ENCODE measurements at regions not wholly inside any gene's neighbourhood (a gene's known extent, or its start where the extent isn't known, plus 50 kb on each side); places are given as distances from the start of the nearest gene placed in this dataset.
"Not testable (repeated sequence)": the region's sequence is repeated elsewhere in the genome, so short reads cannot be mapped to it uniquely, and the experiment has no call there.

DNA sequence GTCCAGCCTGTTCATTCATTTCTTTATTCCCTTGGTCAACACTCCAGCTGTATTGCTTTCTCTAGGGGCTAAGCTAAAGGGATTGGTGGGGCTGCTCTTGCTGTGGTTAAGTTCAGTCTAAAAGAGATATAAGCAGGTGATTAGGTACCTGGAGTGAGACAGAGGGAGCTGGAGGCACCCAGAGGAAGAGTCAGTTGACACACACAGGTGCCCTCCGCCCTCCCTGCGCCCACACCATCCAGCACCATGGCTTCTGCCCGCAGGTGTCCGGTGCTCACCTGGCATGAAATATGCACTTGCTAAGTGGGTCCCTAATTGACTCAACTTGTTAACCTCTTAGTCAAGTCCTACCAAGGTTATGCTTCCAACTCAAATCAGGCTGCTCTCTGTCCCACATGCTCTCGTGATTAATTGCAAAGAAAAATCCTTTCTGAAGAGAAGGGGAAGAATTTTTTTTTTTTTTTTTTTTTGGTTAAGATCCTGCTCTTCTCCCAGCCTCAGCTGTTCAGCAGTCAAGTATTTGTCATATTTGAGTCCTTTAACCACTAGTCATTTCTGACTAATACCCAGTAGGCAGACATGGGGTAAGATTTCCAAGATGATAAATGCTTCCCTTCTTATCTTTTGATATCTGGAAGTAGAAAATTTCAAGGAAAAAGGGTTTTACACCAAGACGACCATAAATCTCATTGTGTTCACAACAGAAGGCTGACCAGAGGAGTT is 199.8 kb upstream of the WSCD1 start:
- no peak for DNase-seq

DNA sequence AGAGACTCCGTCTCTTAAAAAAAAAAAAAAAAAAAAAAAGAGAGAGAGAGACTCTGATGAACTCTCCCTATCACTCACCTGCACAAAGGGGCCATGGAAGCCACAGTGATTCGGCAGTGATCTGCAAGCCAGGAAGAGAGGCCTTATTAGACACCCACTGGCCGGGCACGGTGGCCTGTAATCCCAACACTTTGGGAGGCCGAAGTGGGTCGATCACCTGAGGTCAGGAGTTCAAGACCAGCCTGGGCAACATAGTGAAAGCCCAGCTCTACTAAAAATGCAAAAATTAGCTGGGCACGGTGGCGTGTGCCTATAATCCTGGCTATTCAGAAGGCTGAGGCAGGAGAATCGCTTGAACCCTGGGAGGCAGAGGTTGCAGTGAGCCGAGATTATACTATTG is 198.5 kb upstream of the WSCD1 start:
- DNase-seq = no peak

DNA sequence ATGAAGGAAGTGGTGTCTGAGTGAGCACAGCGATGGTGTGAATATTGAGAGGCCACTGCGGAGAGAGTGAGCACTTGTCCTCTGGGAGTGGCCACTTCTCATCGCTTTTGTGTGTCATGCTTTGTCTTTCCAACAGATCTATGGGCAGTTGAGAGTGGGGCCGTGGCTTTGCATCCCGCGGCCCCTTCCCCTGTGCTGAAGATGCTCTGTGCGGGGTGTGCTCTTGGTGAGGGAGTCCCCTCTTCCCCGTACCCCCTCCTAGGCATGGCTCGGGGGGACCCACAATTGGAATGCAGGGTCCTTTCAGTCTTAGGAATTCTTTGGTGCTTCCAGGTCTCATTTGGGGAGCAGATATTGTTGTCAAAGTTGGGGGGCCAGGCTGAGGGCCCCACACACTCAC is 197.3 kb upstream of the WSCD1 start:
- no peak for DNase-seq

DNA sequence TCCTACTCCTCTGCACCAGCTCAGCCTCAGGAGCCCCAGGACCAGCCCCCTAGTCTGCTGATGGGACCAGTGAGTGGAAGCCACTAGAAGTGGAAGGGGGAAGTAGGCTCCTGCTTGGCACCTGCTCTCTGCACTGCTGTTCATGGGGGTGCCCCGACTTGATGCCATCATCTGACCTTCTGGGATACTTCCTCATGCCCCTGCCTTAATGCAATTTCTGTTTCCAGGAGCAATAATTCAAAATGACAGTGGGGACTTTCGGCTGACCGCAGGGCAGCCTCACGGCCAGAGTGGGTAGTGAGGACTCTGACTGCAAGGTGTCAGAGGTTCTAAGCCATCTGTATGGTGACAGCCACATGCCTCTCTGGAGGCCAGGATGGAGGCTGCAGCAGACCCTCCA is 196.4 kb upstream of the WSCD1 start:
- no peak for DNase-seq

DNA sequence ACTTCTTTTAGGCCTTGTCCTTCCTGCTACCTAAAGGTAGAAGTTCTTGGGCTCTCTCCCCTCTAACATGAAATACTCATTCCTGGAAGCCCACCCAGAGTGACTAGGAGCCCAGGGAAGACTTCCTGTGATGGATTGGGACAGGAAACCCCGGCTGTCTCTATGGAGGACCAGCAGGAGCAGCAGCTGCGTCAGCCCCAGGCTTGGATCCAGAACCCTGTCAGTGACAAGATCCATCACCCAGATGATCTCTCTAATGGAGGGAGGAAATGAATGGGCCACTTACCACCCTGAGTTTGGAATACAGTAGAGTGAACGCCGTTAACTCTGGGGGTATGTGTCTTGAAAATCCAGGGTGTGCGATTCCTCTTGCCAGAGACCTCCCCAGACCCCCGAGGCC is 195.7 kb upstream of the WSCD1 start:
- no peak for DNase-seq

DNA sequence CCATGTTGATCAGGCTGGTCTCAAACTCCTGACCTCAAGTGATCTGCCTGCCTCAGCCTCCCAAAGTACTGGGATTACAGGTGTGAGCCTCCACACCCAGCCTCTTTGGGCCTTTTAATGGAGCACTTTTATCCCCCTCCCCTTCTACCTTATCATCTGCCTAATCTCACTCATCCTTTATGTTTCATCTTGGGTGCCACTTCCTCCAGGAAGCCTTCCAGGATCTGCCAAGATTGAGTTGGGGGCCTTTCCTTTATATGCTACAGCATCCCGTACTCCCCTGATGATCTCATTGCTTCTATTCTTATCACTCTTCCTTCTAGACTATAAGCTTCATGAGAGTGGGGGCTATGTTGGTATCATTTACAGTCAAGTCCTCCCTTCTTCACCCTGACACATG is 192.8 kb upstream of the WSCD1 start:
- no peak for DNase-seq

DNA sequence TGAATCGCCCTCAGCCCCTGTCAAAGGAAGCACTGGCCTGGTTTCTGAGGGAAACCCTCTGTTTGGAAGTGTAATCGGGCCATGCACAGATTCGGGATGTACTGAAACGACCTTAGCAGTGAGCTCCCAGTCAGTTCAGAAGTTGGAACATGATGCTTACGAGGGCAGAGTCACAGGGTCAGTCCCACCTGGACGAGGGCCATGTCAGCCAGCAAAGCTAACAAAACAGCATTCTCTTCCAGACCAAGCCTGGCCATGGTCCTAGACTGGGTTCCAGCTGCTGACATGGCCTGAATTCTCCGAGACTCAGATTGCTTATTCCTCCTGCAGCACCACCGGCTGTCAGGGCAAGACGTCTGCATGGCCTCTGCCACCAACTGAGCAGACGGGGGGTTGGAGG is 192.2 kb upstream of the WSCD1 start:
- DNase-seq = no peak

DNA sequence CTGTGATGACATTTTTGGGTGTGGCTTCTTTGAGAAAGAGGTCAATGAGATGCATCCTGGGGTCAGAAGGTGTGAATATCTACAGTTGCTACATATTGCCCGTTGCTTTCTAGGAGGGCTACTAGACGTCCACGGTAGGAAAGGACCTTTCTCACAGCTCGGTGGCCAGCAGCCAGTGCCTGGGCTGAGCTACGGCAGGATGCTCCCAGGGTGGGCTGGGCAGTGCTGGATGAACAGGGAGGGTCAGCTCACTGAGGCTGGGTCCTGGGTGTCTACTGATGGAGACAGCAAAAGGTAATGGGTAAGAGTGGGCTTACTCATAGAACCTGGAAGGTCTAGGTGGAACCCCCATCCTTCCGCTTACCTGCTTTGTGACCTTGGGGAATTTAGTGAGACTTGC is 188.3 kb upstream of the WSCD1 start:
- no peak for DNase-seq

DNA sequence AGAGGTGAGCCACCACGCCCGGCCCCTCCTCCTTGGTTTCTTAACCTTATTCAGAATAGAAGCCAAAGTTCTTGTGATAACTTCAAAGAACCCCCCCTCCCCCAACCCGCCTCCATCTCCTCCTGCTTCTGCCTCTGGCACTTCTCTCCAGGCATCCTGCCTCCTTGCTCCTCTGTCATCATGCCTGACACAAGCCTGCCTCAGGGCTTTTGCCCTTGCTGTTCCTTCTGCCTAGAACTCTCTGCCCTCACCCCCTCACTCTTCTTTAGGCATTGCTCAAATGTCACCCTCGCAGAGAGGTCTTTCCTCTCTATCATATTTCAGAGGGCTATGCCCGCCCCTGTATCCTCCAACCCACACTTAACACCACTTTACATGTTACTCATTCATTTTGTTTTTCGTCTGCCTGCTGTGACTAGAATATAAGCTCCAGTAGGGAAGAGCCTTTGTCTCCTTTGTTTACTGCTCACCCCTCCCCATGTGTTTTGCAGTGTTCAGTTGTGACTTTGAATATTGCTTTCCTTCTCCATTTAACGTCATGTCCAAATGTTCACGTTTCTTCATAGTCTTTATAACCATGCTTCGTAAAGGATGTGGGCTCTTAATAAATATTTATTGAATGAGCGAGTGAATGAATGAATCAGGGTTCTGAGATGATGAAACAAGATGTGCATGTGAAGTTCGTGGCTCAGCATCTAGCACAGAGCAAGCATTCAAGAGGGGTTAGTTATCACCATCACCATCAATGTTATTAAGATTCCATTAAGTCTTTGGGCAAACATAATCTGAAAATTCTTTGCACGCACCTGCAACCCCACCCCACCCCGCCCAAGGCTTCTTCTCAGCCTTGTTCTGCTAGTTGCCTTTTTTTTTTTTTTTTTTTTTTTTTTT is 186.2 kb upstream of the WSCD1 start:
- DNase-seq = no peak

DNA sequence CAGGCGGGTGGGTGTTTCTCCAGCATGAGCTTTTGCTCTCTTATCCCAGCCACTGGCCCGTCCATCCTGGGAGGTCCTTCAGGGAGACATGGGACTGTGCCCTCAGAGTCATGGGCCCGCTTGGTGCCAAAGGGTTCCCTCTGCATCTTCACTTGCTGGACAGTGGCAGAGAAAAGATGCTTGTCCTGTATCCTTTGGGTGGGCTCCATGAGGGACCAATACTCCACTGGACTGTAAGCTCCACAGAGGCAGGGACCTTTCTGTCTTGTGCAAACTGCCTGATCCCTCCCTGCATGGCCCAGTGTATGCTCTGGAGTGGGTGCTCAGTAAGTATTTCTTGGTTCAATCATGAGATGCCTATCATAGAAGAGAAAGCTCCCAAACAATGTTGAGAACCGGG is 184.8 kb upstream of the WSCD1 start:
- no peak for DNase-seq

DNA sequence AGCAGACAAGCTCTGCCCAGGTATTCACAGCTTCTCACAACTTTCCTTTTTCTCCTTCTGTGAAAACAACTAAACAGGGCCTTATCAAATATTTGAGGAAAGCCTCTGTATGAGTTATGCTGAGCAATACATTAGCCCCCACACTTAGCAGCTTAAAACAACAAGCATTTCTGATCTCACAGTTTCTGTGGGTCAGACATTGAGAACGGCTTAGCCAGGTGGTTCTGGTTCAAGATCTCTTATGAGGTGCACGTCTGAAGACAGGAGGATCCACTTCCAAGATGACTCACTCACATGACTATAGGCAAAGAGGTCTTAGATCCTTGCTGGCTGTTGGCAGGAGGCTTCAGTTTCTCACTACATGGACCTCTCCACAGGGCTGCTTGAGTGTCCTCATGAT is 181.4 kb upstream of the WSCD1 start:
- DNase-seq = no peak

DNA sequence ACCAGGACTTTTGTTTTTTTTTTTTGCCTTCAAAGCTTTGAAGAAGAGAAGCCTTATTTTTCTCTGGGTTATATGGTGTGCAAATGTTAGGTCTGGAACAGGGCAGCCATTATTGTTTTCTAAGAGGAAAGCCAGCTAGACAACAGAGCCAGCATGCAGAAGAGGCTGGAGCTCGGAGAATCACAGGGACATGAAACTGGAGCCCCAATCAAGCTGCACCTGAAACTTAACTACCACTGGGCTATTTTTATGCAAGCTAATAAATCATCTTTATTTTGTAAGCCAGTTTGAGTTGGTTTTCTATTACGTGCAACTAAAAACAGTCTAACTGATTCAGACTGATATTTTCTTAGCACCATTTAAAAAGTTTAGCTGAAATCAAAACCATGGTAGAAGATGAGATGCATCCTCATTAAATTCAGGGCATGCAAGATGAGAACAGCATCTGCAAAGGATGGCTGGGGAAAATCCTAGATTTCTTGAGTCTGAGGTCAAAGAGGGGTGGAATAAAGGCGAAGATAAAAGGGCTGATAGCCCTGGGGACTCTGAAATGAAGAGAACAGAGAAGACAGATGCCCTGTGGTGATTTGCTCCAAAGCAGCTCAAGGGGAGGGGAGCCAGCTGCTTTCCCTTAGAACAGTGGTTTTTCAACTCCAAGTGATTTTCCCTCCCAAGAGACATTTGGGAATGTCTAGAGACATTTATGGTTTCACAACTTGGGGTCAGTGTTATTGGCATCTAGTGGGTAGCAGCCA is 177.1 kb upstream of the WSCD1 start:
- no peak for DNase-seq

DNA sequence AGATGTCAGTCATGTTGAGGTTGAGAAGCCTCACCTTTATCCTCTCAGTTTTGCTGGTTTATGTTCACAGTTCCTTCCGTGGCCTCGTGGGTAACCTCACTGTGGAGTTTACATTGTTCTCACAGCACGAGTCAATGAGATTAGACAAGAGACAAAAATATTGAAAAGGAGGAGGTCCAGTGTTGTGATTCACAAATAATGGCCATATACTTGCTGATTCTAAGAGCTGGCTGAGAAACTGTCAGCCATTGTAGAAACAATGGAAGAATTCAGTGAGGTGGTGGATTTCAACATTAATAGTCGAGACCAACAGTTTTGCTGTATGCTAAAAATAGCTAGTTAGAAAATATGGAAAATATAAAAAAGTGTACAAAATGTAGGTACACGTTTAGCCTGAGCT is 176.4 kb upstream of the WSCD1 start:
- DNase-seq = no peak

DNA sequence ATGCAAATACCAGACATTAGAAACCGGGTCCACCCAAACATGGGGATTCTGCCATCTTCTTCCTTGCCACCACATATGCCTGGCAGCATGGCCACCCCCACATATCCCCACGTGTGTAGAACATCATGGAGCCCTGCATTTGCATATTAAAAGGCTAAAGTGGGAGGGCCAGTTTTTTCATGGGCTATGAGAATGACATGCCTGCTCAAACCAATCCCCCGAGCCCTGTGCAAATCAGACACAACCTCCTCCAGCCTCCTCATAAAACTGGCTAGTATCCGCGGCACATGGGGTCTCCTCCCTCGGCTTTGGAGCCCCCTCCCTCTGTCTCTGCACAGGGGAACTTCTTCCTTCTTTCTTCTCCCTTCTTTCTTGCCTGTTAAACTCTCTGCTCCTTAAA is 174.9 kb upstream of the WSCD1 start:
- no peak for DNase-seq

DNA sequence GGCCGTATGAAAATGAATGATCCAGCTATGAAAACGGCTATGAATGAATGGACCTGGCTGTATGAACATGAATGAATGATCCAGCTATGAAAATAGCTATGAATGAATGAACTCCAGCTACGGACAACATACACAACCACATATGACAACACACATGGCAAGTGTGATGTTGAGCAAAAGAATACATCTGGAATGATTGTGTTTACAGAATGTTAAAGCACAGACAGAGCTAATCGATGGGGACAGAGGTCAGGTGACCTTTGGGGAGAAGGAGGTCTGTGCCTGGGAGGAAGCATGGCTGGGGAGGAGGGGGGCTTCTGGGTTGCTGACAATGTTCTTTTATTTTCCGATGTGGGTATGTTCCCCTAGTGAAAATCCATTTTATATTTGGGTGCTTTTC is 174.0 kb upstream of the WSCD1 start:
- DNase-seq = no peak

DNA sequence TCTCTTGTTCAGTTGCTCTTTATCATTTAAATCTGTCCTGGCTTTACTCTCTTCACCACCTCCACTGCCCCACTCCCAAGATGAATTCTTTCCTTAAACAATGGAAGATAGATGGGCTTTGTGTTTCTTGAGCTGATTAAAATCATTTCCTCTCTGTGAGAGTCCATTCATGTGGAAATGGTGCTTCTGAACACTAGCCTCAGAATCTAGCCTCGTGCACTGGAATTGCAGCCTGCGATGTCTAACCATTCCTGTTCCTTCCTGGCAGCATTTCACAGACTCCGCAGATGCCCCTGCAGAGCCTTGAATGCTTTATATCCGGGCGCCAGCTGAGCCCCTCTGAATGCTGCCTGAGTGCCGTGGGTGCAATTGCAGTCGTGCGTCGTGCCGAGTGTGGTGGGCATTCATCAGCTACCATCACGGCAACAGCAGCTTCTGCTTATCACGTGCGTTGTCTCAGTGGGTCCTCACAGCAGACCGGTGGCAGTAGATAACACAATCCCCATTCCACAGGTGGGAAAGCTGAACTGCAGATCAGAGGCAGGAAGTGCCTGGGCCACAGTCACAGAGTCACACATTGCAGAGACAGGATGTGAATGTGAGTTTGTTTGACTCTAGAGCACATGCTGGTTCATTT is 172.8 kb upstream of the WSCD1 start:
- no peak for DNase-seq

DNA sequence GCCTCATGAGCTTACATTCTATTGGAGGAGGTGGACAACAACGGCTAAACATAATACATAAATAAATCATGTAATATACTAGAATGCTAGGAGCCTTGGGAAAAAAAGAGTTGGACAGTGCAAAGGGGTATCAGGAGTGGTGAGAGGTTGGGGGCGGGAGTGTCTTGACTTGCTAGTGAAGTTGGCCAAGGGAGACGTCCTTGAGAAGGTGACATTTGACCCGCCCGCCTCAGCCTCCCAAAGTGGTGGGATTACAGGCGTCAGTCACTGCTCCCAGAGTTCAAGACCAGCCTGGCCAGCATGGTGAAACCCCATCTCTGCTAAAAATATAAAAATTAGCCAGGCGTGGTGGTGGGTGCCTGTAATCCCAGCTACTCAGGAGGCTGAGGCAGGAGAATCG is 172.2 kb upstream of the WSCD1 start:
- DNase-seq = not testable (repeated sequence)

DNA sequence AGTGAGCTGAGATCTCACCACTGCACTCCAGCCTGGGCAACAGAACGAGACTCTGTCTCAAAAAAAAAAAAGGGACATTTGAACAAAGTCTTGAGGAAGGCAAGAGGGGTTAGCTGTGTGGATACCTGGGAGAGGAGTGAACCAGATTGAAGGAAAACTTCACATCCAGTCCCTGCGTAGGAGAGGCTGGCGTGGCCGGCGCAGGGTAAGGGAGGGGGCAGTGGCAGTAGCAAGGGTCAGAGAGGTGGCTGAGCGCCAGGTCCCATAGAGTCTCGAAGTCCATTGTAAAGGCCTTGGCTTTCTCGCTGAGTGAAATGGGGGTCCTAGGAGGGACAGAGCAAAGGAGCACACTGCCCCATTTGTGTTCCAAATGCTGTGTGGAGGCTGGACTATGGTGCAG is 171.8 kb upstream of the WSCD1 start:
- DNase-seq = no peak

DNA sequence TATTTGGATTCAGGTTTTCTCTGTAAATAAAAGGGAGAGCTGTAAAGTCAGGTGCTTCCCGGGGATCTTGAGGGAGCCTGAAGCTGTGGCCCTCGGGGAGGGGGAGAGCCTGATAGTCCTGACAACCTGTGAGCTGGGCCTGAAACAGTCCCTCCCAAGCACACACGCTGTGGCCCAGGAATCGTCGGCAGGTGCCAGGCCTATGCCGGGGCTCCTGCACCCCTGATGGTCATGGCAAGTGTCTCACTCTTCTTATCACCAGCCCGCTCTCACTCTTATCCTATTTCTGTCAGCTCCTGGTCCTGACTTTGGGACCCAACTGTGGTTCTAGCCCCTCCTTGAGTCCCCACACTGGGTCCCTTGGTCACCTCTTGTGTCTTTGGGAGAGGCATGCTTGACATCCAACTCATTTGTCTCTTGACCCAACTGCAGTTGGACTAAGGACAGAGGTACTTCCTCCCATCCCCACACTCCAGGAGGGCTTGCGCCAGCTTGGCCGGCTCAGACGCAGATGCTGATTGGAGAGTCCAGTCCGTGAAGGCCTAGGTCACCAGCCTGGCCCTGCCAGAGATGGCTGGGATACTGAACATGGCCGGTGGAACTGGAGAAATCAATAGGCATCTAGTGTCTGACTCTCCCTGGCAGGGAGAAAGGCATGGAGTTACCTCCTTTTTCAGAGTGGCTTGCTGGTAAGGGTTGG is 170.5 kb upstream of the WSCD1 start:
- DNase-seq = no peak

DNA sequence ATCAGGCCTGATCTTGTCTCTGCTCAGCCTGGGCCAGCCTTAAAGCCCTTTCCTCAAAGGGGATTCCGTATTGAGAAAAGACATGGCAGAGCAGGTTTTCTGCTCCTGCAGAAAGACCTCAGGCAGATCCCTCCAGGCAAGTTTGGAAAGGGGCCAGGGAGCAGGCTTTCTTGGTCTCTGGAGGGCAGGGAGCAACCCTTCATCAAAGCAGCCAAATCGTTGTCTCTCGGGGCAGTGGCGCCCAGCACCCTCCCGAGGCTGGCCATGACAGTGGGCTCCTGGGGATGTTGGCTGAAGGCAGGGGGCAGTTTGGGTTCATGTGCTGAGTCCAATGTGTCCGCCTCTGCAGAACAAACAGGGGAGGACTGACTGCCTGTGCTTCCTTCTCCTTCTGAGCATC is 168.4 kb upstream of the WSCD1 start:
- DNase-seq = no peak

DNA sequence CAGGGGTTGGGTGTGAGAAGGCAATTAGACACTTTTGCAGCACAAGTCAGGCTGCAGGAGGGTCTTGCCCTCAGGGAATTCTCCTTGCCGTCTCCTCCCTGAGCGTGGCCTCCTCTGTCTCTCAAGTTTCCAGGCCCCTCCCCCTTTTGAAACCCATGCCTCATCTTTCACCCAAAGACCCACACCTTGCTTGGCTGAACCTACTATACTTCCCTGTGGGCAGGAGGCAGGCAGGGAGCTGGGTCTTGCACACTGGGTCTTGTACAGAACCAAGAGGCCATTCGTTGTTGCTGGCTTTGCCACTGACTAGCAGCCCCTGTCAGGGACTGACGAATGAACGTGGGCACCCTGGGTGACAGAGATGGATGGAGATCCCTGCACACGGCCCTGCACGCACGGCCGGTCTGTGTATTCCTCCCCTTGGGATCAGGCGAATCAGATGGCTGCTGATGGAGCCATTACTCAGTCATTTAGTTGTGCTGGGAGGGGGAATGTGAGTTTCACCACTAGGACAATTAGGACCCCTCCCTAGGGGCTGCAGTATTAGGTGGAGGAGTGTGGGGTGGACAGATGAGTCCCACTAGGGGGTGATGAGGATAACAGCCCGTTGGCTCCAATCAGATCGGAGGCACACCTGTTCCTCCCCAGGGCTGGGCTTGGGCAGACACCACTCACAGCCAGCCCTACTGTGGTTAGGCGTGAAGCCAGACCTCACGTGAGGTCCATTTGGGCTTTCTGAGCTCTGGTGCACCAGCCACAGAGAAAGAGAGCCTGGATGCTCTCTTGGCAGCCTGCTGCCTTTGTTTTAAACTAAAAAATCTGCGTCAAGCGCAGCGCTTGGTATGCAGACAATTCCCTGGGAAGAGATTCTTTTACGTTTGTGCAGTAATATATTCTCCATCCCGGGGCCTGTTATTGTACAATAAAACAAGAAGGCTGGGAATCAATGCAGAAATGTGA is 167.7 kb upstream of the WSCD1 start:
- DNase-seq = no peak
